GM12878 (cell line): ENCODE measurements at regions not wholly inside any gene's neighbourhood (a gene's known extent, or its start where the extent isn't known, plus 50 kb on each side); places are given as distances from the start of the nearest gene placed in this dataset.

Source experiments
- ATAC-seq: fragments of 200-7000 bp; cut with Tn5 transposase; 3 replicates; pipeline ENCODE4 v1.9.1; 2020; ENCODE audit warnings: mild to moderate bottlenecking, moderate library complexity
- BruUV-seq: library from RNA; stranded (reverse); fragments of 400-500 nt; replicated peaks from 2 replicates; lab custom pipeline; 2021; lab: Mats Ljungman, UMichigan
- CTCF ChIA-PET: fragments of 300-600 bp; sonication (Branson Sonifier 250); formaldehyde crosslinking; extraction: SDS; loops from one replicate; lab custom pipeline; 2021; ENCODE audit warnings: inconsistent platforms; lab: Yijun Ruan, JAX
- POLR2A ChIA-PET: fragments of 350-600 bp; formaldehyde crosslinking; extraction: SDS; loops from one replicate; lab custom pipeline; 2021; ENCODE audit warnings: inconsistent platforms; lab: Charles Lee
- RAD21 ChIA-PET: fragments of 300-600 bp; sonication (Branson Sonifier 250); formaldehyde crosslinking; loops from one replicate; lab custom pipeline; 2023; ENCODE audit warnings: antibody characterized with exemption; ENCODE audit not compliant: unreplicated experiment; lab: Charles Lee
- SMC1A ChIA-PET: fragments of 300-600 bp; sonication (Branson Sonifier 250); formaldehyde crosslinking; loops from one replicate; lab custom pipeline; 2023; ENCODE audit not compliant: unreplicated experiment, uncharacterized antibody; lab: Charles Lee
- DNase-seq: peaks from one replicate; pipeline ENCODE4 v3.0.0-alpha.2; 2011; ENCODE audit warnings: low read depth, low spot score
- FAIRE-seq: peaks from 3 replicates; lab custom pipeline; 2011; peaks lifted over from hg19 to GRCh38; lab: Jason Lieb, UNC
- H2AFZ ChIP-seq: 2 replicates; pipeline ENCODE4 v1.6.0; 2011; ENCODE audit warnings: low read depth, low read length, control low read depth; ENCODE audit not compliant: control insufficient read depth
- H3K27ac ChIP-seq: 2 replicates; pipeline ENCODE4 v1.5.1; 2011; ENCODE audit warnings: control low read depth; ENCODE audit not compliant: control insufficient read depth, insufficient read depth
- H3K27me3 ChIP-seq, 2 experiments: replicated peaks in 1 of 2; 2 replicates each; pipeline versions ENCODE4 v1.6.0 to v1.6.1; 2011; ENCODE audit warnings: low read length in 1 of 2; ENCODE audit not compliant: control insufficient read depth in 2 of 2, insufficient read depth in 2 of 2
- H3K36me3 ChIP-seq, 2 experiments: 2 replicates each; pipeline ENCODE4 v1.5.1; 2011; ENCODE audit warnings: low read length in 1 of 2; ENCODE audit not compliant: control insufficient read depth in 2 of 2, insufficient read depth in 2 of 2
- H3K4me1 ChIP-seq: 2 replicates; pipeline ENCODE4 v1.6.1; 2011; ENCODE audit warnings: mild to moderate bottlenecking, low read length, moderate library complexity, mixed read lengths; ENCODE audit not compliant: control insufficient read depth, insufficient read depth
- H3K4me2 ChIP-seq: 2 replicates; pipeline ENCODE4 v1.6.0; 2011; ENCODE audit warnings: control low read depth; ENCODE audit not compliant: control insufficient read depth, insufficient read depth
- H3K4me3 ChIP-seq: fragments of 200-600 bp; sonication (generic); 2 replicates; pipeline ENCODE4 v1.5.1; 2016
- H3K79me2 ChIP-seq: 2 replicates; pipeline ENCODE4 v1.6.0; 2011; ENCODE audit warnings: low read length; ENCODE audit not compliant: control insufficient read depth, insufficient read depth
- H3K9ac ChIP-seq: 2 replicates; pipeline ENCODE4 v1.8.0; 2011; ENCODE audit warnings: low read length, control low read depth, mixed read lengths; ENCODE audit not compliant: control insufficient read depth, insufficient read depth
- H3K9me3 ChIP-seq: replicated peaks from 3 replicates; pipeline ENCODE4 v1.5.1; 2011; ENCODE audit warnings: mild to moderate bottlenecking, low read length; ENCODE audit not compliant: control insufficient read depth, insufficient read depth
- H4K20me1 ChIP-seq: 2 replicates; pipeline ENCODE4 v1.6.0; 2011; ENCODE audit not compliant: control insufficient read depth, insufficient read depth
- BCLAF1 ChIP-seq: fragments of 450-650 bp; IDR thresholded peaks from 2 replicates; pipeline ENCODE4 v1.6.1; 2017; ENCODE audit warnings: antibody characterized with exemption, mild to moderate bottlenecking, moderate library complexity
- BHLHE40 ChIP-seq, 2 experiments: fragments of 450-650 bp in 1 of 2; IDR thresholded peaks; 2 replicates each; pipeline ENCODE4 v1.6.1; 2011 to 2017; ENCODE audit warnings: low read depth in 2 of 2, borderline replicate concordance in 1 of 2, improper control_type of control experiment in 1 of 2, low read length in 1 of 2, mild to moderate bottlenecking in 1 of 2
- FOXM1 ChIP-seq: IDR thresholded peaks from 2 replicates; pipeline ENCODE4 v1.6.1; 2012; ENCODE audit warnings: low read depth, mild to moderate bottlenecking, inconsistent platforms, low read length, moderate library complexity
- GABPA ChIP-seq: IDR thresholded peaks from 2 replicates; pipeline ENCODE4 v1.6.1; 2014; ENCODE audit warnings: antibody characterized with exemption, low read depth, mild to moderate bottlenecking, inconsistent platforms
- IRF5 ChIP-seq: fragments of 450-650 bp; IDR thresholded peaks from 2 replicates; pipeline ENCODE4 v1.6.1; 2017; ENCODE audit warnings: borderline replicate concordance
- MEF2B ChIP-seq: fragments of 450-650 bp; IDR thresholded peaks from 2 replicates; pipeline ENCODE4 v1.6.1; 2018; ENCODE audit warnings: mild to moderate bottlenecking, moderate library complexity; ENCODE audit not compliant: partially characterized antibody, poor library complexity, severe bottlenecking
- MXI1 ChIP-seq: fragments of 150-350 bp; IDR thresholded peaks from 2 replicates; pipeline ENCODE4 v1.6.1; 2011; ENCODE audit warnings: low read depth, mild to moderate bottlenecking, inconsistent platforms, low read length, improper control_type of control experiment
- SUZ12 ChIP-seq: fragments of 200-600 bp; sonication (generic); IDR thresholded peaks from one replicate; pipeline ENCODE4 v1.6.1; 2018; ENCODE audit warnings: antibody characterized with exemption, mild to moderate bottlenecking; ENCODE audit not compliant: unreplicated experiment
- TBL1XR1 ChIP-seq: IDR thresholded peaks from 2 replicates; pipeline ENCODE4 v1.6.1; 2012; ENCODE audit warnings: low read depth, low read length, improper control_type of control experiment
- ZBTB4 ChIP-seq: fragments of 450-650 bp; formaldehyde crosslinking; IDR thresholded peaks from 2 replicates; pipeline ENCODE4 v1.4.0; 2022; ENCODE audit warnings: mild to moderate bottlenecking, moderate library complexity
- WGBS: methylation state at CpG from one replicate; pipeline ENCODE4 v1.1.6; 2016; ENCODE audit warnings: low lambda C conversion rate; ENCODE audit not compliant: insufficient replicate concordance, insufficient coverage; ENCODE audit errors: missing lambda C conversion rate; 5-methylcytosine and 5-hydroxymethylcytosine counted together
- in situ Hi-C: fragments of 300-500 bp; cut with MboI; formaldehyde crosslinking; loops from 9 replicates; pipeline ENCODE4 v1.14.3; 2018; ENCODE audit warnings: mixed read lengths
- intact Hi-C: fragments of 100-400 bp; cut with micrococcal nuclease; formaldehyde crosslinking; loops from one replicate; pipeline ENCODE4 v1.14.2; 2022; ENCODE audit not compliant: unreplicated experiment

GRCh38 chr5:54872810-54873209, 112.6 kb downstream of the ESM1 start:
- H3K4me1 ChIP-seq = no peaks in the 10 kb centered on the region
- H3K4me3 ChIP-seq = no peak overlapping the region
- no peak for ATAC-seq
- SMC1A ChIA-PET = interaction anchor here (0.5 to 0.6 kb wide), 2 partner anchors 323 to 1159 kb away, joined by 3 read pairs; no protein-coding TSS in a partner anchor
- H3K27ac ChIP-seq = no peak overlapping the region
- DNase-seq = no peak
- H3K36me3 ChIP-seq = no peaks in the 10 kb centered on the region
- H3K27me3 ChIP-seq = peaks cover 0 to 6% of the 10 kb centered on the region in 2 experiments; a peak in 2 of 4 replicates
- CTCF ChIA-PET = interaction anchor here (0.9 to 3.2 kb wide), 4 partner anchors 9 to 356 kb away, joined by 3 to 11 read pairs (median 3); partner anchors contain the start of gene SNX18
- no peak overlapping the region for H3K4me2 ChIP-seq
- 38% methylated on average over 1 of the region's 1 CpG for WGBS
- H4K20me1 ChIP-seq = no peaks in the 10 kb centered on the region
- in situ Hi-C loops = no loop called here
- TF ChIP-seq SUZ12 (no peak), MEF2B (no peak), BCLAF1 (no peak), ZBTB4 (CRISPR knock-in tag) (no peak), GABPA (no peak), IRF5 (no peak), BHLHE40 (IDR thresholded peaks at IDR 0.05; ENCODE audit: borderline replicate concordance in 1 of 2, low read depth in 2 of 2, low read length in 1 of 2) (no peak), TBL1XR1 (no peak), MXI1 (no peak), FOXM1 (no peak)
- POLR2A ChIA-PET = no interaction called here
- H3K9ac ChIP-seq = no peak overlapping the region
- RAD21 ChIA-PET = no interaction called here
- FAIRE-seq = no peak
- no peaks in the 10 kb centered on the region for H3K79me2 ChIP-seq
- H3K9me3 ChIP-seq = no peaks in the 10 kb centered on the region
- intact Hi-C loops = no loop called here
- no peak overlapping the region for H2AFZ ChIP-seq
- no TSS peak for BruUV-seq
